Liver (tissue), 3 donors: ENCODE measurements at regions not wholly inside any gene's neighbourhood (a gene's known extent, or its start where the extent isn't known, plus 50 kb on each side); places are given as distances from the start of the nearest gene placed in this dataset.

Source experiments
- ATF3 ChIP-seq: IDR thresholded peaks from 2 replicates; pipeline ENCODE4 v1.6.1; 2016; ENCODE audit warnings: antibody characterized with exemption
- CTCF ChIP-seq: fragments of 150-350 bp; IDR thresholded peaks from 2 replicates; pipeline ENCODE4 v1.5.1; 2017; ENCODE audit warnings: improper control_type of control experiment, low read depth, low read length; ENCODE audit not compliant: missing input control
- EGR1 ChIP-seq, 2 donors: IDR thresholded peaks; 2 replicates each; pipeline ENCODE4 v1.6.1; 2016 to 2018; ENCODE audit warnings: antibody characterized with exemption in 2 of 2, low read depth in 2 of 2
- YY1 ChIP-seq: IDR thresholded peaks from 2 replicates; pipeline ENCODE4 v1.6.1; 2016; ENCODE audit warnings: antibody characterized with exemption, mild to moderate bottlenecking
- donor health status: healthy.
- donor health status: healthy.

GRCh38 chr6:90460051-90460450, 126.8 kb downstream of the MAP3K7 start:
- TF ChIP-seq ATF3 = no peak
- TF ChIP-seq EGR1 (IDR thresholded peaks at IDR 0.05; ENCODE audit: low read depth in 2 of 2) = no peak
- no peak for TF ChIP-seq CTCF
- TF ChIP-seq YY1 = no peak
